A549 (cell line): ENCODE measurements at regions not wholly inside any gene's neighbourhood (a gene's known extent, or its start where the extent isn't known, plus 50 kb on each side); places are given as distances from the start of the nearest gene placed in this dataset.

Experiments
- ATAC-seq, 2 experiments: fragments of 200-7000 bp in 1 of 2; fragments of >200 bp in 1 of 2; cut with Nextera tagmentation in 1 of 2; cut with Tn5 transposase in 1 of 2; 3 replicates each; pipeline versions ENCODE4 v1.8.0 to v1.9.1; 2018 to 2020; ENCODE audit warnings: mild to moderate bottlenecking in 1 of 2, moderate library complexity in 1 of 2
- CTCF ChIA-PET: fragments of 300-600 bp; sonication (Branson Sonifier 250); formaldehyde crosslinking; extraction: SDS; loops from one replicate; lab custom pipeline; 2021; ENCODE audit warnings: antibody characterized with exemption, inconsistent platforms; lab: Yijun Ruan, JAX
- POLR2A ChIA-PET: fragments of 350-600 bp; formaldehyde crosslinking; extraction: SDS; loops from one replicate; lab custom pipeline; 2021; ENCODE audit warnings: antibody characterized with exemption, inconsistent platforms; lab: Yijun Ruan, JAX
- DNase-seq, 2 experiments: peaks; one replicate each; pipeline versions ENCODE4 v3.0.0 to v3.0.0-alpha.2; 2011 to 2016; ENCODE audit warnings: low read depth in 1 of 2, low spot score in 1 of 2
- FAIRE-seq: peaks from 2 replicates; lab custom pipeline; 2011; peaks lifted over from hg19 to GRCh38; lab: Jason Lieb, UNC
- H3K27ac ChIP-seq, 2 experiments: fragments of >200 bp; sonication (Bioruptor Twin); formaldehyde crosslinking; 3 replicates each; pipeline ENCODE4 v1.5.1; 2016 to 2017
- H3K4me1 ChIP-seq: fragments of >200 bp; sonication (Bioruptor Twin); formaldehyde crosslinking; 3 replicates; pipeline ENCODE4 v1.6.1; 2016
- H3K4me2 ChIP-seq: fragments of >200 bp; sonication (Bioruptor Twin); formaldehyde crosslinking; 3 replicates; pipeline ENCODE4 v1.6.1; 2016
- H3K4me3 ChIP-seq: fragments of >200 bp; sonication (Bioruptor Twin); formaldehyde crosslinking; 3 replicates; pipeline ENCODE4 v1.5.1; 2016
- H3K9me3 ChIP-seq: fragments of >200 bp; sonication (Bioruptor Twin); formaldehyde crosslinking; 3 replicates; pipeline ENCODE4 v1.6.1; 2016
- BHLHE40 ChIP-seq: IDR thresholded peaks from 2 replicates; pipeline ENCODE4 v1.6.1; 2012; ENCODE audit warnings: low read depth, low read length, inconsistent platforms
- CHD4 ChIP-seq: fragments of 200-600 bp; sonication (generic); IDR thresholded peaks from 2 replicates; pipeline ENCODE4 v1.6.1; 2016; ENCODE audit warnings: antibody characterized with exemption, mild to moderate bottlenecking, borderline replicate concordance
- CTCF ChIP-seq: fragments of >200 bp; sonication (Bioruptor Twin); formaldehyde crosslinking; IDR thresholded peaks from 3 replicates; pipeline ENCODE4 v1.5.1; 2016
- E2F6 ChIP-seq: IDR thresholded peaks from 2 replicates; pipeline ENCODE4 v1.6.1; 2012; ENCODE audit warnings: low read depth, borderline replicate concordance
- EHF ChIP-seq: fragments of 250-450 bp; sonication (Bioruptor Pico); IDR thresholded peaks from 2 replicates; pipeline ENCODE4 v1.5.0; 2020; ENCODE audit warnings: mild to moderate bottlenecking
- EP300 ChIP-seq, 2 experiments: fragments of >200 bp; sonication (Bioruptor Twin); formaldehyde crosslinking; IDR thresholded peaks; 2 replicates in 1 of 2; 3 replicates in 1 of 2; pipeline ENCODE4 v1.6.1; 2016 to 2017
- FOSB ChIP-seq: fragments of 250-450 bp; sonication (Bioruptor Pico); IDR thresholded peaks from 2 replicates; pipeline ENCODE4 v1.5.0; 2020; ENCODE audit warnings: mild to moderate bottlenecking, moderate library complexity
- GATA3 ChIP-seq: IDR thresholded peaks from 2 replicates; pipeline ENCODE4 v1.6.1; 2012; ENCODE audit warnings: borderline replicate concordance
- HDAC2 ChIP-seq: fragments of 200-600 bp; sonication (generic); IDR thresholded peaks from 2 replicates; pipeline ENCODE4 v1.6.1; 2016
- HES2 ChIP-seq: fragments of >200 bp; sonication (Bioruptor Twin); formaldehyde crosslinking; IDR thresholded peaks from 2 replicates; pipeline ENCODE4 v1.6.1; 2016
- HOXA7 ChIP-seq: fragments of 250-450 bp; sonication (Bioruptor Pico); IDR thresholded peaks from 2 replicates; pipeline ENCODE4 v1.5.0; 2020; ENCODE audit warnings: mild to moderate bottlenecking, moderate library complexity
- HOXB13 ChIP-seq: fragments of 250-450 bp; sonication (Bioruptor Pico); IDR thresholded peaks from 2 replicates; pipeline ENCODE4 v1.5.0; 2020; ENCODE audit warnings: low read depth, mild to moderate bottlenecking, moderate library complexity
- JUN ChIP-seq, 2 experiments: fragments of >200 bp; sonication (Bioruptor Twin); formaldehyde crosslinking; IDR thresholded peaks; 2 replicates in 1 of 2; 3 replicates in 1 of 2; pipeline ENCODE4 v1.6.1; 2016 to 2017
- JUNB ChIP-seq: fragments of >200 bp; sonication (Bioruptor Twin); formaldehyde crosslinking; IDR thresholded peaks from 2 replicates; pipeline ENCODE4 v1.6.1; 2016
- KDM1A ChIP-seq: fragments of 200-600 bp; sonication (generic); IDR thresholded peaks from 2 replicates; pipeline ENCODE4 v1.6.1; 2016; ENCODE audit warnings: low read depth, mild to moderate bottlenecking
- MAZ ChIP-seq: fragments of 150-350 bp; IDR thresholded peaks from 2 replicates; pipeline ENCODE4 v1.6.1; 2014; ENCODE audit warnings: antibody characterized with exemption, low read depth, low read length, borderline replicate concordance
- MYC ChIP-seq: IDR thresholded peaks from 2 replicates; pipeline ENCODE4 v1.6.1; 2012; ENCODE audit warnings: mild to moderate bottlenecking, inconsistent platforms, low read length, improper control_type of control experiment, borderline replicate concordance
- NFE2L2 ChIP-seq: fragments of 150-350 bp; conservative IDR thresholded peaks from 2 replicates; pipeline ENCODE4 v1.6.1; 2014; ENCODE audit warnings: low read length
- NPAS2 ChIP-seq: fragments of 250-450 bp; sonication (Bioruptor Pico); IDR thresholded peaks from 2 replicates; pipeline ENCODE4 v1.8.0; 2022; ENCODE audit warnings: mild to moderate bottlenecking, moderate library complexity, borderline replicate concordance
- POLR2A ChIP-seq: IDR thresholded peaks from 2 replicates; pipeline ENCODE4 v1.6.1; 2012; ENCODE audit warnings: mild to moderate bottlenecking, low read length
- RFX5 ChIP-seq: fragments of 450-650 bp; IDR thresholded peaks from 2 replicates; pipeline ENCODE4 v1.7.1; 2014; ENCODE audit warnings: antibody characterized with exemption, mild to moderate bottlenecking, moderate library complexity
- SREBF2 ChIP-seq: fragments of 450-650 bp; IDR thresholded peaks from 2 replicates; pipeline ENCODE4 v1.6.1; 2014; ENCODE audit warnings: mild to moderate bottlenecking, moderate library complexity
- TP53 ChIP-seq: fragments of 250-450 bp; sonication (Bioruptor Pico); IDR thresholded peaks from 2 replicates; pipeline ENCODE4 v1.5.0; 2021; ENCODE audit warnings: mild to moderate bottlenecking, moderate library complexity
- USF2 ChIP-seq: fragments of 450-650 bp; IDR thresholded peaks from 2 replicates; pipeline ENCODE4 v1.6.1; 2014; ENCODE audit warnings: antibody characterized with exemption
- ZC3H11A ChIP-seq: fragments of 450-650 bp; IDR thresholded peaks from 2 replicates; pipeline ENCODE4 v1.6.1; 2014; ENCODE audit warnings: antibody characterized with exemption, mild to moderate bottlenecking
- ZFP36 ChIP-seq: fragments of 450-650 bp; IDR thresholded peaks from 2 replicates; pipeline ENCODE4 v1.6.1; 2014; ENCODE audit warnings: borderline replicate concordance; ENCODE audit not compliant: partially characterized antibody
- ZNF302 ChIP-seq: fragments of 250-450 bp; sonication (Bioruptor Pico); IDR thresholded peaks from 2 replicates; pipeline ENCODE4 v1.9.0; 2021; ENCODE audit warnings: inconsistent platforms, mild to moderate bottlenecking, moderate library complexity
- WGBS: methylation state at CpG from one replicate; pipeline ENCODE4 v1.1.6; 2017; ENCODE audit errors: missing lambda C conversion rate; 5-methylcytosine and 5-hydroxymethylcytosine counted together
- TF ChIP-seq, protein P1 (sequence below): IDR thresholded peaks from 2 replicates; pipeline ENCODE4 v1.6.1; 2012
- TF ChIP-seq, protein P2 (sequence below): fragments of 150-350 bp; IDR thresholded peaks from 2 replicates; pipeline ENCODE4 v1.6.1; 2014; ENCODE audit warnings: low read depth, mild to moderate bottlenecking, low read length

DNA sequence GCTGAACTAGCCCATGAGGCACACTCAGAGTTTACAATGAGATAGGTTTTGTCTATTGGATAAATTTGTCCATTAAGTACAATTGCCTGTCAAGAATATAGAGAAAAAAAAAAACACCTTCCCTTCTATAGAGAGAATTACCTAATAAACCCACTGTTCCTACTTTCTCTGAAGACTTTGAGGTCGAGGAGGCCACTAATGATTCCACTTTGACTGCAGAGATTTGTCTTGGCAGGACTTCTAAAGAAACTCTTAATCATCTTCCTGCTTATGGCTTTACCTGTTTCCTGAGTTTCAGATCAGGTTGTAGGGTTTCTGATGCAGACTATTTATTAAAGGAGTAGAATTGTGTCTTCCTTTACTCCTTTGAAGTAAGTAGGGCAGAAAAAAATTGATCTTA is 342.4 kb upstream of the KCNMB2 start:
- Histone ChIP-seq H3K9me3 (no peaks in the 10 kb centered on the region), H3K4me2 (no peak overlapping the region), H3K27ac (no peak overlapping the region), H3K4me1 (peaks cover 10% of the 10 kb centered on the region; the same call in 1 of the 3 replicates), H3K4me3 (no peak overlapping the region)
- DNase-seq (no peak), ATAC-seq (no peak), FAIRE-seq (no peak)
- CTCF ChIA-PET = no interaction called here
- TF ChIP-seq, protein P1, sequence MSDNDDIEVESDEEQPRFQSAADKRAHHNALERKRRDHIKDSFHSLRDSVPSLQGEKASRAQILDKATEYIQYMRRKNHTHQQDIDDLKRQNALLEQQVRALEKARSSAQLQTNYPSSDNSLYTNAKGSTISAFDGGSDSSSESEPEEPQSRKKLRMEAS = no peak
- TF ChIP-seq, protein P2, sequence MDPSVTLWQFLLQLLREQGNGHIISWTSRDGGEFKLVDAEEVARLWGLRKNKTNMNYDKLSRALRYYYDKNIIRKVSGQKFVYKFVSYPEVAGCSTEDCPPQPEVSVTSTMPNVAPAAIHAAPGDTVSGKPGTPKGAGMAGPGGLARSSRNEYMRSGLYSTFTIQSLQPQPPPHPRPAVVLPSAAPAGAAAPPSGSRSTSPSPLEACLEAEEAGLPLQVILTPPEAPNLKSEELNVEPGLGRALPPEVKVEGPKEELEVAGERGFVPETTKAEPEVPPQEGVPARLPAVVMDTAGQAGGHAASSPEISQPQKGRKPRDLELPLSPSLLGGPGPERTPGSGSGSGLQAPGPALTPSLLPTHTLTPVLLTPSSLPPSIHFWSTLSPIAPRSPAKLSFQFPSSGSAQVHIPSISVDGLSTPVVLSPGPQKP = no peak
- no peak for TF ChIP-seq SREBF2
- 22% methylated on average over 1 of the region's 1 CpG for WGBS
- POLR2A ChIA-PET = no interaction called here

DNA sequence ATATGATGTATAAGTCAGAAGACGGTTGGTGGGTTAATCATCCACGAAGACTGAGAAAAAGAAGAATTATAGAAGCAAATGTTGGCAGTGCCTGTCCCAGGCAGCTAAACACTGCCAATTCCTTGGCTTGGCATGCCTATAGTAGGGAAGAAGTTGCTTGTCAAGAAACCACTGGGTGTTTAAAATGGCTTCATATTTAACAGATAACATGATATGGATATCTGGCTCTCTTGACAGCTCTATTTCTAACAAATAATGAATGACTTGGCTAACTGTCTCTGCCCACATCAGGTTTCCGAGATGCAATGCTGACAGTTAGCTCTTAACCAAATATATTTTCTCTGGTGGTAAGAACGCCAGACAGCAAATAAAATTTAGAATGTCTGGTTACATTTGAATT is 341.7 kb upstream of the KCNMB2 start:
- Histone ChIP-seq H3K4me3 (no peak overlapping the region), H3K4me2 (no peak overlapping the region), H3K27ac (no peak overlapping the region)
- no peak for DNase-seq
- POLR2A ChIA-PET = no interaction called here
- TF ChIP-seq HOXA7 (CRISPR knock-in tag) (no peak), POLR2A (no peak), HDAC2 (no peak), JUN (IDR thresholded peaks at IDR 0.05) (no peak), MYC (no peak), CTCF (no peak), CHD4 (no peak), ZNF302 (no peak), RFX5 (no peak), ZC3H11A (no peak), NFE2L2 (no peak), TP53 (CRISPR knock-in tag) (no peak), BHLHE40 (no peak), NPAS2 (CRISPR knock-in tag) (no peak), EHF (CRISPR knock-in tag) (no peak)
- TF ChIP-seq, all 56 proteins: peak for 0
- FAIRE-seq = no peak
- Histone ChIP-seq H3K4me1 (peaks cover 10% of the 10 kb centered on the region; the same call in 1 of the 3 replicates), H3K9me3 (no peaks in the 10 kb centered on the region)
- no peak for ATAC-seq
- CTCF ChIA-PET = no interaction called here
- 59% methylated on average over 4 of the region's 4 CpGs for WGBS

- Histone ChIP-seq H3K27ac (no peak overlapping the region), H3K4me1 (peaks cover 10% of the 10 kb centered on the region; the same call in 1 of the 3 replicates), H3K4me2 (peak overlapping the region; percentile 36; the same call in 1 of the 3 replicates), H3K9me3 (no peaks in the 10 kb centered on the region), H3K4me3 (no peak overlapping the region)
- ChIA-PET POLR2A (no interaction called here), CTCF (no interaction called here)
- 59% methylated on average over 2 of the region's 2 CpGs for WGBS
- ATAC-seq = no peak
- FAIRE-seq = no peak
- no peak for DNase-seq
- TF ChIP-seq HOXB13 (CRISPR knock-in tag) (no peak), FOSB (CRISPR knock-in tag) (no peak), ZNF302 (no peak), NFE2L2 (no peak), E2F6 (no peak), HES2 (no peak), ZC3H11A (no peak), MAZ (no peak), GATA3 (no peak), USF2 (no peak), JUNB (no peak), CHD4 (no peak), ZFP36 (no peak), MYC (no peak), KDM1A (no peak), EP300 (IDR thresholded peaks at IDR 0.05) (no peak), BHLHE40 (no peak)
- TF ChIP-seq, protein P1 = no peak
- TF ChIP-seq, protein P2 = no peak
Observed at GRCh38 chr3:178195824-178196223, 340.4 kb upstream of the KCNMB2 start.
